ENCODE measurements at regions not wholly inside any gene's neighbourhood (a gene's known extent, or its start where the extent isn't known, plus 50 kb on each side); places are given as distances from the start of the nearest gene placed in this dataset.

DNA sequence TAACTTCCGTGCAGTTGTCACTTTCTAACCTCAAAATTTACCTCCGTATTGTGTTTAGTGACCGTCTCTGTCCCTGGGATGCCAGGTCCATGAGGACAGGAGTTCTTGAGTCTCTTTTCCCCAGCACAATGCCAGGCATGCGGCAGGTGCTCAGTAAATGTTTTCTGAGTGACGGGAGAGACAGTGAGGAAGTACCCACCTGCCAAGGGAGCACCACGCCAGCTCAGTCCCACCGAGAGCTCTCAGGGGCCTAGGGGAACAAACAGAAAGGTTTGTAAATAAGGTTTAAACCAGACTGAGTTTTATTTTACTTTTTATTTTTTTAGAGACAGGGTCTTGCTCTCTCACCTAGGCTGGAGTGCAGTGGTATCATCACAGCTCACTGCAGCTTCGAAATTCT, 81.5 kb upstream of the NKX1-1 start:
- TF ChIP-seq POLR2AphosphoS5 (IDR thresholded peaks at IDR 0.05; ENCODE audit: low read depth) (no peak), GABPA (IDR thresholded peaks at IDR 0.05; ENCODE audit: low read depth) (no peak)
- TF ChIP-seq, protein P1, sequence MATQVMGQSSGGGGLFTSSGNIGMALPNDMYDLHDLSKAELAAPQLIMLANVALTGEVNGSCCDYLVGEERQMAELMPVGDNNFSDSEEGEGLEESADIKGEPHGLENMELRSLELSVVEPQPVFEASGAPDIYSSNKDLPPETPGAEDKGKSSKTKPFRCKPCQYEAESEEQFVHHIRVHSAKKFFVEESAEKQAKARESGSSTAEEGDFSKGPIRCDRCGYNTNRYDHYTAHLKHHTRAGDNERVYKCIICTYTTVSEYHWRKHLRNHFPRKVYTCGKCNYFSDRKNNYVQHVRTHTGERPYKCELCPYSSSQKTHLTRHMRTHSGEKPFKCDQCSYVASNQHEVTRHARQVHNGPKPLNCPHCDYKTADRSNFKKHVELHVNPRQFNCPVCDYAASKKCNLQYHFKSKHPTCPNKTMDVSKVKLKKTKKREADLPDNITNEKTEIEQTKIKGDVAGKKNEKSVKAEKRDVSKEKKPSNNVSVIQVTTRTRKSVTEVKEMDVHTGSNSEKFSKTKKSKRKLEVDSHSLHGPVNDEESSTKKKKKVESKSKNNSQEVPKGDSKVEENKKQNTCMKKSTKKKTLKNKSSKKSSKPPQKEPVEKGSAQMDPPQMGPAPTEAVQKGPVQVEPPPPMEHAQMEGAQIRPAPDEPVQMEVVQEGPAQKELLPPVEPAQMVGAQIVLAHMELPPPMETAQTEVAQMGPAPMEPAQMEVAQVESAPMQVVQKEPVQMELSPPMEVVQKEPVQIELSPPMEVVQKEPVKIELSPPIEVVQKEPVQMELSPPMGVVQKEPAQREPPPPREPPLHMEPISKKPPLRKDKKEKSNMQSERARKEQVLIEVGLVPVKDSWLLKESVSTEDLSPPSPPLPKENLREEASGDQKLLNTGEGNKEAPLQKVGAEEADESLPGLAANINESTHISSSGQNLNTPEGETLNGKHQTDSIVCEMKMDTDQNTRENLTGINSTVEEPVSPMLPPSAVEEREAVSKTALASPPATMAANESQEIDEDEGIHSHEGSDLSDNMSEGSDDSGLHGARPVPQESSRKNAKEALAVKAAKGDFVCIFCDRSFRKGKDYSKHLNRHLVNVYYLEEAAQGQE (IDR thresholded peaks at IDR 0.05; ENCODE audit: insufficient replicate concordance, low read depth), result no peak
- TF ChIP-seq, protein P2, sequence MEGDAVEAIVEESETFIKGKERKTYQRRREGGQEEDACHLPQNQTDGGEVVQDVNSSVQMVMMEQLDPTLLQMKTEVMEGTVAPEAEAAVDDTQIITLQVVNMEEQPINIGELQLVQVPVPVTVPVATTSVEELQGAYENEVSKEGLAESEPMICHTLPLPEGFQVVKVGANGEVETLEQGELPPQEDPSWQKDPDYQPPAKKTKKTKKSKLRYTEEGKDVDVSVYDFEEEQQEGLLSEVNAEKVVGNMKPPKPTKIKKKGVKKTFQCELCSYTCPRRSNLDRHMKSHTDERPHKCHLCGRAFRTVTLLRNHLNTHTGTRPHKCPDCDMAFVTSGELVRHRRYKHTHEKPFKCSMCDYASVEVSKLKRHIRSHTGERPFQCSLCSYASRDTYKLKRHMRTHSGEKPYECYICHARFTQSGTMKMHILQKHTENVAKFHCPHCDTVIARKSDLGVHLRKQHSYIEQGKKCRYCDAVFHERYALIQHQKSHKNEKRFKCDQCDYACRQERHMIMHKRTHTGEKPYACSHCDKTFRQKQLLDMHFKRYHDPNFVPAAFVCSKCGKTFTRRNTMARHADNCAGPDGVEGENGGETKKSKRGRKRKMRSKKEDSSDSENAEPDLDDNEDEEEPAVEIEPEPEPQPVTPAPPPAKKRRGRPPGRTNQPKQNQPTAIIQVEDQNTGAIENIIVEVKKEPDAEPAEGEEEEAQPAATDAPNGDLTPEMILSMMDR (IDR thresholded peaks at IDR 0.05; ENCODE audit: insufficient read depth, low read length), result no peak
